ENCODE measurements at regions not wholly inside any gene's neighbourhood (a gene's known extent, or its start where the extent isn't known, plus 50 kb on each side); places are given as distances from the start of the nearest gene placed in this dataset.

DNA sequence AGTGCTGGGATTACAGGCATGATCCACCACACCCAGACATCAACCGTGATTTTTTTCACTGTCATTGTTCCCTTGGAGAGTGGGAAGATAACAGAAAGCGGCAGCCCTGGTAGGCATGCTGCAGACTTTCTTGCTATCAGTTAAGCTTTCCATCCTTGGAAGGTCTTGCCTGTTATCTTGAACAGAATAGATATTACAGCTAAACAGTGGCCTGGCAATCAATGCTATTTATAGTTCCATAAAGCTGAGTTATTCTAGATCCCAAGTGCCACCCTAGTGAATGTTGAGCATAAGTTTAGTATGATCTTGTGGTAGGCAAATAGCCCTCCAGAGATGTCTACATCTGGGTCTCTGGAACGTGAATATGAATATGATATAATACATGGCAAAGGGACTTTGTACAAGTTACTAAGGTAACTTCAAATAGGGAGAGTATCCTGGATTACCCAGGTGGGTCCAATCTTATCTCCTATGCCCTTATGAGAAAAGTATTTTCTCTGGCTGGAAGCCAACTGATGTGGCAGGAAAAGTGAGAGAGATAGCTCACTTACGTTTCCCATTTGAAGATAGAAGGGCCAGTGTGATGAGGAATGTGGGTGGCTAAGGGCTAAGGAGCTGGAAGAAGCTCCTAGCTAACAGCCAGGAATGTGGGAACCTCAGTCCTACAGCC, 609.1 kb upstream of the IGFBP3 start:
- Histone ChIP-seq H2BK120ac (ENCODE audit: low read depth, low read length) (no peak overlapping the region), H2BK5ac (ENCODE audit: low read depth, low read length, poor library complexity, severe bottlenecking) (no peak overlapping the region), H3K27ac (ENCODE audit: insufficient read depth, low read length) (no peak overlapping the region), H3K23ac (ENCODE audit: low read depth, low read length) (no peak overlapping the region), H2AK5ac (ENCODE audit: low read depth, low read length) (0 out of 2 replicates have a peak overlapping the region, but pooled peaks have one; percentile 27), H2BK20ac (ENCODE audit: low read depth, low read length) (no peak overlapping the region), H3K79me1 (ENCODE audit: low read depth in 1 of 2, low read length in 2 of 2) (no peaks in the 10 kb centered on the region), H4K5ac (ENCODE audit: low read depth, low read length) (no peak overlapping the region), H2AFZ (replicated peaks; ENCODE audit: low read length, poor library complexity) (no peak overlapping the region), H3K4me2 (ENCODE audit: low read depth, low read length) (no peak overlapping the region), H3K18ac (ENCODE audit: low read depth, low read length) (no peak overlapping the region), H3K4ac (ENCODE audit: low read depth, low read length) (no peak overlapping the region), H4K8ac (ENCODE audit: low read depth in 2 of 2, low read length in 2 of 2) (no peak overlapping the region), H4K91ac (ENCODE audit: insufficient read depth, low read depth, low read length) (no peak overlapping the region), H3K27me3 (ENCODE audit: control insufficient read depth, insufficient read depth, low read length) (no peaks in the 10 kb centered on the region), H2BK15ac (ENCODE audit: low read depth, low read length) (0 out of 3 replicates have a peak overlapping the region, but pooled peaks have one; percentile 40), H4K20me1 (ENCODE audit: insufficient read depth, low read length) (no peaks in the 10 kb centered on the region), H3K9me1 (ENCODE audit: insufficient read depth, low read length) (peaks cover 7% of the 10 kb centered on the region), H2AK9ac (replicated peaks; ENCODE audit: low read depth, low read length, poor library complexity) (no peak overlapping the region), H3K56ac (ENCODE audit: extremely low read depth, insufficient read depth, low read length) (no peak overlapping the region), H3K36me3 (ENCODE audit: control insufficient read depth, insufficient read depth, low read length) (no peaks in the 10 kb centered on the region), H3K9ac (ENCODE audit: low read depth, low read length) (no peak overlapping the region), H3K4me3 (ENCODE audit: insufficient read depth, low read depth, low read length) (no peak overlapping the region), H3K14ac (replicated peaks; ENCODE audit: low read depth, low read length) (no peak overlapping the region), H3K9me3 (ENCODE audit: control insufficient read depth, insufficient read depth, low read length) (peaks cover 5% of the 10 kb centered on the region), H3K4me1 (ENCODE audit: control insufficient read depth, insufficient read depth, low read length) (peaks cover 6% of the 10 kb centered on the region)
- TF ChIP-seq USF2 (IDR thresholded peaks at IDR 0.05; ENCODE audit: low read depth, low read length) (no peak), BHLHE40 (IDR thresholded peaks at IDR 0.05; ENCODE audit: low read depth, low read length) (no peak), NFE2L2 (IDR thresholded peaks at IDR 0.05; ENCODE audit: low read depth, low read length) (no peak), POLR2A (IDR thresholded peaks at IDR 0.05; ENCODE audit: low read depth, low read length) (no peak), SMC3 (IDR thresholded peaks at IDR 0.05; ENCODE audit: low read depth, low read length) (no peak), MAZ (IDR thresholded peaks at IDR 0.05; ENCODE audit: borderline replicate concordance, low read depth, low read length) (no peak), CHD1 (IDR thresholded peaks at IDR 0.05; ENCODE audit: low read depth, low read length) (no peak), RCOR1 (IDR thresholded peaks at IDR 0.05; ENCODE audit: insufficient replicate concordance, low read length) (no peak), FOS (IDR thresholded peaks at IDR 0.05; ENCODE audit: low read depth, low read length) (no peak)
- TF ChIP-seq, protein P1, sequence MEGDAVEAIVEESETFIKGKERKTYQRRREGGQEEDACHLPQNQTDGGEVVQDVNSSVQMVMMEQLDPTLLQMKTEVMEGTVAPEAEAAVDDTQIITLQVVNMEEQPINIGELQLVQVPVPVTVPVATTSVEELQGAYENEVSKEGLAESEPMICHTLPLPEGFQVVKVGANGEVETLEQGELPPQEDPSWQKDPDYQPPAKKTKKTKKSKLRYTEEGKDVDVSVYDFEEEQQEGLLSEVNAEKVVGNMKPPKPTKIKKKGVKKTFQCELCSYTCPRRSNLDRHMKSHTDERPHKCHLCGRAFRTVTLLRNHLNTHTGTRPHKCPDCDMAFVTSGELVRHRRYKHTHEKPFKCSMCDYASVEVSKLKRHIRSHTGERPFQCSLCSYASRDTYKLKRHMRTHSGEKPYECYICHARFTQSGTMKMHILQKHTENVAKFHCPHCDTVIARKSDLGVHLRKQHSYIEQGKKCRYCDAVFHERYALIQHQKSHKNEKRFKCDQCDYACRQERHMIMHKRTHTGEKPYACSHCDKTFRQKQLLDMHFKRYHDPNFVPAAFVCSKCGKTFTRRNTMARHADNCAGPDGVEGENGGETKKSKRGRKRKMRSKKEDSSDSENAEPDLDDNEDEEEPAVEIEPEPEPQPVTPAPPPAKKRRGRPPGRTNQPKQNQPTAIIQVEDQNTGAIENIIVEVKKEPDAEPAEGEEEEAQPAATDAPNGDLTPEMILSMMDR (conservative IDR thresholded peaks at IDR 0.05; ENCODE audit: low read depth, low read length): no peak
- TF ChIP-seq, protein P2, sequence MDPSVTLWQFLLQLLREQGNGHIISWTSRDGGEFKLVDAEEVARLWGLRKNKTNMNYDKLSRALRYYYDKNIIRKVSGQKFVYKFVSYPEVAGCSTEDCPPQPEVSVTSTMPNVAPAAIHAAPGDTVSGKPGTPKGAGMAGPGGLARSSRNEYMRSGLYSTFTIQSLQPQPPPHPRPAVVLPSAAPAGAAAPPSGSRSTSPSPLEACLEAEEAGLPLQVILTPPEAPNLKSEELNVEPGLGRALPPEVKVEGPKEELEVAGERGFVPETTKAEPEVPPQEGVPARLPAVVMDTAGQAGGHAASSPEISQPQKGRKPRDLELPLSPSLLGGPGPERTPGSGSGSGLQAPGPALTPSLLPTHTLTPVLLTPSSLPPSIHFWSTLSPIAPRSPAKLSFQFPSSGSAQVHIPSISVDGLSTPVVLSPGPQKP (IDR thresholded peaks at IDR 0.05; ENCODE audit: borderline replicate concordance, low read depth, low read length): no peak
- dilution Hi-C loops (cut with HindIII; ENCODE audit: low sequenced_read_pairs, unreplicated experiment) (no loop called here), in situ Hi-C loops (cut with MboI; ENCODE audit: low sequenced_read_pairs) (no loop called here), intact Hi-C loops (cut with micrococcal nuclease) (loop anchor here (5.0 kb wide), 1 partner anchor 608 kb away; the partner anchor contains the start of gene IGFBP3)
- BruUV-seq (replicated peaks): no TSS peak
- ATAC-seq (ENCODE audit: low read depth): no peak
- no CpG with 5 or more reads among the region's 4 CpGs for WGBS, 2 experiments (ENCODE audit: extremely low coverage in 2 of 2, insufficient read length in 1 of 2)
- CTCF ChIA-PET: no interaction called here
- DNase-seq: no peak
- POLR2A ChIA-PET (ENCODE audit: unreplicated experiment): no interaction called here

Data from IMR-90 (cell line).